ENCODE measurements at regions not wholly inside any gene's neighbourhood (a gene's known extent, or its start where the extent isn't known, plus 50 kb on each side); places are given as distances from the start of the nearest gene placed in this dataset.

GRCh38 chr2:48145845-48146452, 168.5 kb upstream of the FOXN2 start:
- no peak for DNase-seq (ENCODE audit: low read depth)
- H3K4me3 ChIP-seq (ENCODE audit: low read length), result no peak overlapping the region
- TF ChIP-seq, protein P1, sequence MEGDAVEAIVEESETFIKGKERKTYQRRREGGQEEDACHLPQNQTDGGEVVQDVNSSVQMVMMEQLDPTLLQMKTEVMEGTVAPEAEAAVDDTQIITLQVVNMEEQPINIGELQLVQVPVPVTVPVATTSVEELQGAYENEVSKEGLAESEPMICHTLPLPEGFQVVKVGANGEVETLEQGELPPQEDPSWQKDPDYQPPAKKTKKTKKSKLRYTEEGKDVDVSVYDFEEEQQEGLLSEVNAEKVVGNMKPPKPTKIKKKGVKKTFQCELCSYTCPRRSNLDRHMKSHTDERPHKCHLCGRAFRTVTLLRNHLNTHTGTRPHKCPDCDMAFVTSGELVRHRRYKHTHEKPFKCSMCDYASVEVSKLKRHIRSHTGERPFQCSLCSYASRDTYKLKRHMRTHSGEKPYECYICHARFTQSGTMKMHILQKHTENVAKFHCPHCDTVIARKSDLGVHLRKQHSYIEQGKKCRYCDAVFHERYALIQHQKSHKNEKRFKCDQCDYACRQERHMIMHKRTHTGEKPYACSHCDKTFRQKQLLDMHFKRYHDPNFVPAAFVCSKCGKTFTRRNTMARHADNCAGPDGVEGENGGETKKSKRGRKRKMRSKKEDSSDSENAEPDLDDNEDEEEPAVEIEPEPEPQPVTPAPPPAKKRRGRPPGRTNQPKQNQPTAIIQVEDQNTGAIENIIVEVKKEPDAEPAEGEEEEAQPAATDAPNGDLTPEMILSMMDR (conservative IDR thresholded peaks at IDR 0.05; ENCODE audit: low read depth, low read length), result no peak

- TF ChIP-seq, protein P1 (conservative IDR thresholded peaks at IDR 0.05; ENCODE audit: low read depth, low read length), result no peak
- no peak overlapping the region for H3K4me3 ChIP-seq (ENCODE audit: low read length)
- no peak for DNase-seq (ENCODE audit: low read depth)
Measured at GRCh38 chr2:48146552-48146951, 167.9 kb upstream of the FOXN2 start.

- H3K4me3 ChIP-seq (ENCODE audit: low read length), result no peak overlapping the region
- DNase-seq (ENCODE audit: low read depth), result no peak
- TF ChIP-seq, protein P1 (conservative IDR thresholded peaks at IDR 0.05; ENCODE audit: low read depth, low read length), result no peak
Measured at GRCh38 chr2:48147719-48148118, 166.8 kb upstream of the FOXN2 start.

DNA sequence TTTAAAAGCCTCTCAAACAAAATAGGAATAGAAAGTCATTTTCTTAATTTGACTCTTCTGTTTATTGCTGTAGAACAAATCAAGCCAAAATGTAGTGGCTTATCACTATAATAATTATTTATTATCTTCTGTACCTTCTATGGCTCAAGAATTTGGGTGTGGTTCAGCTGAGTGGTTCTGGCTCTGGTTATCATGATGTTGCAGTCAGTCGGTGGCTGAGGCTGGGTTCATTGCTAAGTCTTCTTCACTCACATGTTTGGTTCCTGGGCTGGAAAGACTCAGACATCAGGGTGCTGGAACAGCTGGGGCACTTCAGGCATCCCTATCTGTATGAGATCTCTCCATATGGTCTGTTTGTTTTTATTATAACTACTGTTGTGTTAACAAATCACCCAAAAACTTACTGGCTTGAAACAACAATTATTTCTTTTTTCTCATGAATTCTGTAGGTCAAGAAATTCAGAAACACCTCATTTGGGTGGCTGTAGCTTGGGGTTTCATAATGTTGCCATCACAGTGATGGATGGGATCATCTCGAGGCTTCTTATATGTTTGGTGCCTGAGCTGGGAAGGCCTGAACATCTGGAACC, 165.5 kb upstream of the FOXN2 start:
- TF ChIP-seq, protein P1 (conservative IDR thresholded peaks at IDR 0.05; ENCODE audit: low read depth, low read length), result no peak
- no peak for DNase-seq (ENCODE audit: low read depth)
- no peak overlapping the region for H3K4me3 ChIP-seq (ENCODE audit: low read length)

DNA sequence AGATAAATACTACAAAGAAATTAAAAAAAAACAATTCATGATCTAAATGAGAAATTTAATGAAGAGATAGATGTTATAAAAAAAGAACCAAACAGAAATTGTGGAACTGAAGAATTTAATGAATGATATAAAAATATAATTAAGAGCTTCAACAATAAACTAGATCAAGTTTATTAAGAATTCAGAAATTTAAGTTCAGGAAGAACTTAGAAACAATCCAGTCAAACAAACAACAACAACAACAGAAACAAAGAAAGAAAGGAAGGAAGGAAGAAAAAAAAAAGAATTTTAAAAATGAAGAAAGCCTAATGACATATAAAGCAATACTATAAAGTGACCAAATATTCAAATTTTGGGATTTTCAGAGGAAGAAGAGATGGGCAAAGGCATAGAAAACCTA, 157.3 kb upstream of the FOXN2 start:
- H3K4me3 ChIP-seq (ENCODE audit: low read length), result no peak overlapping the region
- no peak for DNase-seq (ENCODE audit: low read depth)
- TF ChIP-seq, protein P1 (conservative IDR thresholded peaks at IDR 0.05; ENCODE audit: low read depth, low read length), result no peak

DNA sequence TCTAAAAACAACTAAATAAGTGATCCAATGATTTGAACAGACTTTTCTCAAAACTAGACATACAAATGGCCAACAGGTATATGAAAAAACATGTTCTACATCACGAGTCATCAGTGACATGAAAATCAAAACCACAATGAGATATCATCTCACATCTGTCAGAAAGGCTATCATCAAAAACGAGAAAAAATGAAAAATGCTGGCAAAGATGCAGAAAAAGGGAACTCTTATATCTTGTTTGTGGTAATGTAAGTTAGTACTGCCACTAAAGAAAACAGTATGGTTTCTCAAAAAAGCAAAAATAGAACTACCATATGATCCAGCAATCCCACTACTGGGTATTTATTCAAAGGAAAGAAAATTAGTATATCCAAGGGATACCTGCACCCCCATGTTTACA, 152.9 kb upstream of the FOXN2 start:
- DNase-seq (ENCODE audit: low read depth), result no peak
- no peak overlapping the region for H3K4me3 ChIP-seq (ENCODE audit: low read length)
- TF ChIP-seq, protein P1 (conservative IDR thresholded peaks at IDR 0.05; ENCODE audit: low read depth, low read length), result no peak

GRCh38 chr2:48162742-48163141, 151.7 kb upstream of the FOXN2 start:
- no peak overlapping the region for H3K4me3 ChIP-seq (ENCODE audit: low read length)
- TF ChIP-seq, protein P1 (conservative IDR thresholded peaks at IDR 0.05; ENCODE audit: low read depth, low read length), result no peak
- no peak for DNase-seq (ENCODE audit: low read depth)

Measured in retinal pigment epithelial cell (primary cell).